HG02943 (cell line): ENCODE measurements at regions not wholly inside any gene's neighbourhood (a gene's known extent, or its start where the extent isn't known, plus 50 kb on each side); places are given as distances from the start of the nearest gene placed in this dataset.
A peak's percentile ranks its signal among the peaks of the same experiment; 100 is the strongest.

Experiments used
- ATAC-seq: cut with Tn5 transposase; IDR thresholded peaks from one replicate; pipeline ENCODE4 v1.9.1; 2021; ENCODE audit warnings: mild to moderate bottlenecking, low read depth, moderate library complexity; ENCODE audit not compliant: unreplicated experiment

DNA sequence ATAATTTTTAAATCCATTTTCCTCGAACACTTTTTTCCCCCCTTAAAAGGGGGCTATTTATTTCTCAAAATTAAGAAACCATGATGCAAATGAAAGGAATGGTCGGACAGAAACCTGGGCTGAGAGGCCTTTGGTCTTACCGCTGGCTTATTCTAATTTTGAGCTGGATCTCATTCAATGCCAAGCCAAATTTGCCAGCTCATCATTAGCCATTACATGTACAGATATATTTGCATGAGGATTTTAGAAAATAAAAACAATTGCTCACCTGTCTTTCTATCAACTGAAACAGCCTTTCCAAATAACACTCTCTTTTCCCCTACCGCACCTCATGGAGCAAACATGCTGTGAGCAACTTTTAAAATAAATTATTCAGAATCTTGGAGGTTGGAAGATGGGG lies 219.5 kb upstream of the DTNBP1 start:
- no peak for ATAC-seq

DNA sequence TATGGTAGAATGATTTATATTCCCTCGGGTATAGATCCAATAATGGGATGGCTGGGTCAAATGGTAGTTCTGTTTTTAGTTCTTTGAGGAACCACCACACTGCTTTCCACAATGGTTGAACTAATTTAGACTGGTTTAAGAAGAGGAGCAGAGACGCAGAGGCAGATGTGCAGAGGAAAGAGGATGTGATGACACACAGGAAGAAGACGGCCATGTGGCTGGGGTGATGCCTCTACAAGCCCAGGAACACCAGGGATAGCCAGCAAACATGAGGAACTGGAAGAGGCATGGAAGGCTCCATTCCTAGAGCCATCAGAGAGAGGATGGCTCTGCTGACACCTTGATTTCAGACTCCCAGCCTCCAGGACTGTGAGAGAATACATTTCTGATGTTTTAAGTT lies 218.3 kb upstream of the DTNBP1 start:
- no peak for ATAC-seq

DNA sequence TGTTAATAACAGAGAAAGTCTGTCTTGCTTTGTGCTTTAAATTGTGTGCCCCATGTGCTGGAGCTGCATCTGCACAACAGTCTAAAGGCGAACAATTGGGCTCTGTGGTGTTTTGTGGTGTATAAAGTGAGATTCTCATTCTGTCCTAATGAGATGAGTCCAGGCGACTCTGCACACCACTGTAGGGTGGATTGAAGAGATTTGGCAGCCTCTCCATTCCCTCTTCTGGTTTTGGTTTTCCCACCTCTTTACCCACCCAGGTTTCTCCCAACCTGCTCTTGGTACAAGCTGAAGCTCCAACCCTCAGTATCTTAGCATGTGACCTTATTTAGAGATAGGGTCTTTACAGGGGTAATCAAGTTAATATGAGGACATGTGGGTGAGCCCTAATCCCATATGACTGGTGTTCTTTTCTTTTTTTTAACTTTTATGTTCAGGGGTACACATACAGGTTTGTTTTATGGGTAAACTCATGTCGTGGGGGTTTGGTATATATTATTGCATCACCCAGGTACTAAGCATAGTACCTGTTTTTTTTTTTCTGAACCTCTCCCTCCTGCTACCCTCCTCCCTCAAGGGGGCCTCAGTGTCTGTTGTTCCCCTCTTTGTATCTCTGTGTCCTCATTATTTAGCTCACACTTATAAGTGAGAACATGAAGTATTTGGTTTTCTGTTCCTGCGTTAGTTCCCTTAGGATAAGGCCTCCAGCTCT lies 217.6 kb upstream of the DTNBP1 start:
- no peak for ATAC-seq

DNA sequence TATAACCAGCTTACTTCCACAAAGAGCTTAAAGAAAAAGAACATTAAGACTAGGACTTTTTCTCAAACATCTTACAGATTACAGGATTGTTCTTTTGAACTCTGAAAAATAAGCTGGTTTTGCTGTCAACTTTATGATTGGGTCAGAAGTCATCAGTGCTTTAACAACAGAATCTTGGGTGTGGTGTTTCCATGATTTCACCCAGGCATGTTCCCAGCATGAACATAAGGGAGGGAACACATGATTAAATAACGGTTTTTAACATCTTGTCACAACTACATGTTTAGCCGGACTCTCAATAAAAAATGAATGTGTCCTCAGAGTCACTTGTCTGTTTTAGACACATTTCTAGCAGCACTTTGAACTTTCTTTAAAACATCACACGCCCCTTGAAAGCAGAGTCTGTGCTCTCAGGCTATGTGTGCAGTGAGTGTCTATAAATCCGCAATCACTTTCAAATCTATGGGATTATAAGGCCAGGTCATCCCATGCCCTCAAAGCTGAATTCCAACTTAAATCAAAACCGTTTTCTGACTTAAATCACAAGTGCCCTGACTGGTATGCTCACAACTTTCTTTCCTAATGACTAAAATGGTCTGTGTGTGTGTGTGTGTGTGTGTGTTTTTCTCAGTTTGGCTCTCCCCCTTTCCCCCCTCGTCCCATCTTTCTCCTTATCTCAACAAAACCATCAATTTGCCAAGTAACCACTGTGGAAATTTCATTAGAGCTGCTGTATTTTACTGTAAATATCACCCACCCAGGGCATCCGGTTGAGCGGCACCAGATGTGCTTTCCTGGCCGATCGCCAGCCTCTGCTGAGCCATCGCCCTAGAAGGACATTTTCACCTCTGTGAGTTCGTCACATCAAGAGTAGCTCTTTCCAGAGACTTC lies 216.8 kb upstream of the DTNBP1 start:
- peak; percentile 62 for ATAC-seq

DNA sequence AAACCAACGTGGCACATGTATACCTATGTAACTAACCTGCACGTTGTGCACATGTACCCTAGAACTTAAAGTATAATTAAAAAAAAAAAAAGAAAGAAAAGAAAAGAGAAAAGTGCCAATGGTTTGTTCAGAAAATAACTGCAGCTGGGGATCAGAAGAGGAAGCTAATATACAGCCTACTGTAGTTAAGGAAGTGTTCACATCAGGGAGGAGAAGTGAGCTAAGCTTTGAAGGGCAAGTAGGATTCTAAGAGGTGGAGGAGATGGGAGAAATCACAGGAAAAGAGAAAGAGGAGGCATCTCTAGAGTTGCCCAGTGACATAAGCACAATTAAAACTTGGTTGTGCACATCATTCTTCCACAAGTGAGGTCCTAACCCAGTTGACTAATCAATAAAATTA lies 214.4 kb upstream of the DTNBP1 start:
- ATAC-seq: no peak

DNA sequence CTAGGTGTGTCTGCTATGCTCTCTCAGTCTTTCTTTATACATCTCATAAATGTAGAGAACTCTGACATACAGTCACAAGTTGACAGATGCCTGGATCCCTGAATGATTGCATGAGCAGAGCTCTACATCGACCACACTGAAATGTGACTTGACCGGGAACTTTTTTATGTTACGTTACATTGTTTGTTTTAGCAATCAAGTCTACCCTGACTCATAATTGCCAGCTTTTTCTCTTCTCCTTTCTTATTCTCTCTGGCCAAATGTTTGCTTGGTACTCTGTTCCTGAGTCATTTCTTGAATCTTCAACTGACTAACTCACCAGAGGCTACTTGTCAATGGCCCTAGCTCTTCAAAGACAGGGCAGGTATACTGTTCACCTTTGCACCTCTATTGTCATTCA lies 213.6 kb upstream of the DTNBP1 start:
- ATAC-seq: no peak

DNA sequence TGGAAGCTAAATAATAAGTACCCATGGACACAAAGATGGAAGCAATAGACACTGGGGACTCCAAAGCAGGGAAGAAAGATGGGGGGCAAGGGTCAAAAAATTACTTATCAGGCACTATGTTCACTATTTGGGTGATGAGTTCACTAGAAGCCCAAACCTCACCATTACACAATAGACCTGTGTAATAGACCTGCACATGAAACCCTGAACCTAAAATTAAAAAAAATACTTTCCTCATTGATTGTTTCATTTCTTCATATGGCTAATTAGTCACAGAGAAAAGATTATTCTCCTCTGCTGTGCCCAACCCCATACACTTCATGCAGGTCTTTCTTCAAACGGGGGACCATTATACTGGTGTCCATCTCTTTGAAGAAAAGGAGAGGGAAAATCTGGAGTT lies 213.0 kb upstream of the DTNBP1 start:
- no peak for ATAC-seq

DNA sequence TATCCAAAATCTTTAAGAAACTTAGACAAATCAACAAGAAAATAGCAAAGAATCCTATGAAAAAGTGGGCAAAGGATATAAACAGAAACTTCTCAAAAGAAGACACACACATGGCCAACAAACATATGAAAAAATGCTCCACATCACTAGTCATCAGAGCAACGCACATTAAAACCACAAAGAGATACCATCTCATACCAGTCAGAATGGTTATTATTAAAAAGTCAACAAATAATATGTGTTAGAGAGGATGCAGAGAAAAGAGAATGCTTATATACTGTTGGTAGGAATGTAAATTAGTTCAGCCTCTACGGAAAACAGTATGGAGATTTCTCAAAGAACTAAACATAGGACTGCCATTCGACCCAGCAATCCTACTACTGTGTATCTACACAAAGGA lies 212.0 kb upstream of the DTNBP1 start:
- no peak for ATAC-seq

DNA sequence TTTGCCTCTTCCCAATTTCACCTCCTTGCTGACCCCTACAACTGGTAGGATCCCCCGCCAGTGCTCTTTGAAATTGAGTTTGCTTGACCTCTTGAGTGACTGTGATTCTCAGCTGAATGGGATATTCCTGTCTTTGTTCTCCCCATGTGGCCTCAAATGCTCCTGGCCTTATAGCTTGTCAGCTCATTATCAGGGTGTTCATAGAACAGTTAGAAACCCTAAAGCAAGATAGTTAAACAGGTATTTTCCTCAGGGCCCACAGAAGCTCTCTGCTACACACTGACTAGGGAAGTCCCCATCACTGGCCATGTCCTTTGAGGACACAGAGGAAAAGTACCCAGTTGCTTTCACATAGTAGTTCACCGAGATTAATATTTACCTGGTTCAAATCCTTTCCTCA lies 211.5 kb upstream of the DTNBP1 start:
- no peak for ATAC-seq

DNA sequence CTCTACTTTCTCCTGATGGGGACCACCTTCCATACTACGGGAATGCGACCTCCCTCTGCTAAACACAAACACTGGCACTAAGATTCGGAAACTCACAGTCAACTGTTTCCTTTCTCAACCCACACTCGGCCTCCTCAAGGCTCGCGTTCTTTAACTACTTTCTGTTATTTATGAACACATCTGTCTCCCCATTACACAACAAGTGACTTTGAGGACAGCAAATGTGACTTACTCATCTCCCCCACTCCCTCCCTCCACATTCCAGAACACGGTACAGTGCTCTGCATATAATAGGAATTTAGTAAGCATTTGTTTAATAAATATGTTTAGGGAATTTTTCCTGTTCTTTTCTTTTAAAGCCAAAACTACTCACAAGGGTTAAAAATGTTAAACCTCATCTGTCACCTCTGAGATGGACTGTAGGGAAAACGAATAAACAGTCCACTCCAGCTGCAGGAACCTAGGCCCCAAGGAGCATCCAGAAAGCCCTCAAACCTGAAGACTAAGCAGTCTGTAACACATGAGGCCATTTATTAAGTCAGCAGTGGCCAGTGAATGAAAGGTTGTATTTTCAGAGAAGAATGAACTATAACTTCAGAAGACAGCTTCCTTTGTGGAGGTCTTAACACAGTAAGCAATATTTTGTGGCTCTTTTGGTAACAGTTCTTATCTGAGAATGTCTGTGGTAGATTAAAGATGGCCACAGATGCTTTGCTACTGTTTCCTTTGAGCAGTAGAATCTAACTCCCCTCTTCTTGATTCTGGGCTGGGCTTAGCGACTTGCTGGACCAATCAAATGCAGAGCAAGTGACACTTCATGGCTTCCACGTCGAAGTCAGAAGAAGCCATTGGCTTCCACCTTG lies 209.6 kb upstream of the DTNBP1 start:
- no peak for ATAC-seq

DNA sequence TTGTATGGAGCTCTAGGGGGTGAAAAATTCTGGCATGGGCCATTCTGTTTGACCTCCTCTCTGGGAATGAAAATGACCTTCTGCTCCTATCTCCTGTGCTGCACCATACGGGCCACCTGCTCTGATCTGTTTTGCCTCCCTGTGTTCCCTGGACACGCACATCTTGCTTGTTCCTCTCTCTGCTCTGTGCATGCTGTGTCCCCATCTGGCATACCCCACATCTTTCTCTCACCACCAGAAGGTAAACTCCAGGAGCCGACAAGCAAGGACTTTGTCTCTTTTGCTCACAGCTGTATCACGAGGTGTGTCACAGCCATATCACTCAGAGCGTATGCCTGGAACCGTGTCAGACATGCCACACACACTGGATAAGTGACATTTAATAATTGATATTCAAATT lies 208.4 kb upstream of the DTNBP1 start:
- no peak for ATAC-seq

DNA sequence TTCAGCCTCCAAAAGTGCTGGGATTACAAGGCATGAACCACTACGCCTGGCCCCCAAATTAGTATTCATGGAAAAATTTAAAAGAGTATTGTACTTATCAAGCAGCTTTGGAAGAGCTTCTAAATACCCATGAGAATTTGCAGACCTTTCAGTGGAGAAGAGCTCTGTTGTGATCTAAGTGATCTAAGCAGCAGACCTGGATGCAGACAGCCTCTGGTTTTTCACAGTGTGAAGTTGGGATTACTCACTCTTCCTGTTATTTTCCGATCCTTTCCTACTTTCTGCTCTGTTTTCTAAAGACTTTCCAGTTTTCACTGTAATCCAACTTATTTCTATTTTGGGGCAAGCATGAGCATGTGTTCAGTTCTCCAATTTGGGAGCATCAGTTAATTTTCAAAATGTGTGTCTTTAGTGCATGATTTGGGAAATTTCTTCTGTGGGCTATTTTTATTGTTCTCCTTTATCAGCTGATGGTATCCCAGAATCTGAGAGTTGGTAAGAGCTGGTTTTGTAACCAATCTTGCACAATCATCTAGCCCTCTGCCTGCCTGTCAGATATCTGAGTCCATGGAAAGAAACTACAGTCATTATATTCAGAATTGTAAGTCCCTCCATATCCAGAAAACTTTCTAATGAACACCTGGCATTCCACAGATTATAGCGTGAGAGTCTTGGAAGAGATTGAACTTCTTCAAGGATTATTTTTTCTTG lies 207.7 kb upstream of the DTNBP1 start:
- ATAC-seq: no peak

DNA sequence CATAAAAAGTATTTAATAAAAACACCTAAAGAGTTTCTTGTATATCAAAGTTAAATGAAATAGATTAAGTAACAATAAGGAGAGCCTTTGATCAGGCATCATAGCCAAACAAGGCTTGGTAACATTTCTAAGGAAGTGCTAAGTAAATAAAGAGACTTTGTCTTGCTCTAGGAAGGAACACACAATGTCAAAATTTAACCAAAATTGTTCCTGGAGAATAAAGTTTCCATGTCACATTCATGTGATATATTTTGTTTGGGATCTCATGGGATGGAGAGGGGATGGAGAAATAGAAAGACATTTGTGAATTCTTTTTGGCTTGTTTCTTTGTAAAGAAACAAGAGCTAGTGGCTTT lies 201.9 kb upstream of the DTNBP1 start:
- no peak for ATAC-seq

DNA sequence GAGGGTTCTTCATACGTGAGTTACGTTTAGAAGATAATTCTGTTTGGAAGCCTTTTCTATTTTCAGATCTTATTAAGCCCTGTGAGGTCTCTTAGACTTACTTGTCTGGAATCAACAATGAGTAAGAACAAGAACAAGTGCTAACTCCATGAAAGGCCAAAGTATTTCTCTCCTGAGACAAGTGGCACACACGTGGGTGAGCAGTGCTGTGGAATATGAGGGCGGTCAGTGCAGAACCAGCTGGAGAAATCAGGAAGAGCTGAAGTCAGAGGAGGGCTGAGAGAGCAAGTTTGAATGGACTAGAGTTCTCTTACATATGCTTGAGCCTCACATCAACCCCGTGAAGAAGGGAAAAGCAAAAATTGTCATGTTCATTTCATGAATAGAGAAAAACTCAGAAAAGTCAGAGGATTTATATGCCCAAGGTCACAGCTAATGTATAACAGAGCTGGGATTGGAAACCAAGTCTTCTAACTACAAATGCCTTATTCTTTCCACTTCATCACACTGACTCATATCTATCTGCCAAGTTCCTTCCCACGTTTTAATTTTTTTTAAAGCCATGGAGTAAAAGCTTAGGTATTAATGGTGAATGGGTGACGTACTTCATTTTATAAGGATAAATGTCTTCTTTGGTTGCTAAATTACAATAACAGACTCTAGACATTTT lies 201.3 kb upstream of the DTNBP1 start:
- no peak for ATAC-seq

DNA sequence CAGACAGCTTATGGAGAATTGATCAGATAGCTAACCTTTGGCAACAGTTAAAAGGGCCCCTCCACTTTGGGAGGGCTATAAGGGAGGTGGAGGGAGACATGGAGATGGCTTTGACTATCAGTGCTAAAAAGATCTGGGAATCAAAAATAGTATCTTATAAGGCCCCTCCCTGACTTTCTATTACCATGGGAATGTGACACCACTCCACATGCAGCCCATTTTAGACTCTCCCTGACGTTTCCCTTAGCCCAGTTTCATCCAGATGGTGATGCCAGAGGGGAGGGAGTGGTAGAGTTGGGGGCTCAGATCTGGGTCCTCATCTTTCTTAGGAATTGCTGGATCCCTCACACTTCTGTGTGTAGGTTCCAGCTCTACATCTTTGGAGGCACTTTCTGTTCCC lies 200.0 kb upstream of the DTNBP1 start:
- ATAC-seq: no peak

DNA sequence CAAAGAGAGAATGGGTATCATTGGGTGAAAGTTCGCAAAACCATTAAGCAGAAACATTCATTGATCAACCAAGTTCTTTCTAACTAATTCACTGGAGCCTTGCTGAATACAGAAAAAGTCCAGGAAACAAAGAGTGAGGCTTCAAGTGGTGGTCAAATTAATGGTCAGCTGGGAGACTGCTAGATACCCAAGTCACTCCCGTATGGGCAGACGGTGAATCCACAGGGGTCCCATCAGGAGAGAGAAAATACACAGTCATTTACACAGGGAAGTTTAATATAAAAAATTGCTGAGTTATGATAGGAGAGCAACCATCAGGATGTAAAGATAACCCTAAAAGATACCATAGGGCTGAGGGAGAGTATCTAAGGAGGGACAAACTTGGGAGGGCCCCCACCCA lies 198.7 kb upstream of the DTNBP1 start:
- no peak for ATAC-seq

DNA sequence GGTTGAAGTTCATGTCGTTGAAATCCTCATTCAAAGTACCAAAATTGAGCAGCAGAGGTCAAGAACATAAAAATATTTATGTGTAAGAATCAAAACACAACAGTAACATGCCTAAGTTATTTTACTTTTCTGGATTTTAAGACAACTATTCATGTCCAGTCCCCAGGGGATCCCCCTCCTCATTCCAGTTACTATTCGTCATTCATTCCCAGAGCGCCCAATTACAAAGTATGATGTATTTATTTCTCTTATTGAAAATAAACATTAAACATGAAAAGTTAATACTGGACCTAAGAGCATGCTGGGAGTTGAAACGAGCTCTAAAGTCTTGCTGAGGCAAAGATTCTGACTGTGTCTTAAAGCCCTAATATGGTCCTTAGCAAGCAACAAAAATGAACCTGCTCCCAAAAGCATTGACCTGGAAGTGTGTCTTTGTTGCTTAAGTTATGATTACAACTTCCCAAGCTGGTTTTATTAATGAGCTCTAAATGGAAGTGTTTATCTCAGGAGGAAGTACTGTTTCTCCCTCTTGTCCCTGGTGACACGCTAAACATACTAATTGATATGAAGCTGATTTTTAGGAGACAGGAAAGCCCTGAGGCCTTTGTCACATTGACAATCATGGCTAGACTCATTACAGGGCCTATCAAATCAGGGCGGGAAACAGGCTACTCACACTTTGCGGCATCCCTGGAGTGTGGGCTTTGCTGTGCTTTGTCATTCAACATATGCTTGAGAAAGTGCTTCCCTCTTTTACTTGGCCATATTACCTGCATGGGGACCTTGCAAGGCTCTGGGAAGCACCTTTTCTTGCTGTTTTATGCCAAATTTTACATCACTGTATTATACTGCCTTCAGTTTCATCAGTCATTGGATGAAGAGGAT lies 192.2 kb upstream of the DTNBP1 start:
- no peak for ATAC-seq

DNA sequence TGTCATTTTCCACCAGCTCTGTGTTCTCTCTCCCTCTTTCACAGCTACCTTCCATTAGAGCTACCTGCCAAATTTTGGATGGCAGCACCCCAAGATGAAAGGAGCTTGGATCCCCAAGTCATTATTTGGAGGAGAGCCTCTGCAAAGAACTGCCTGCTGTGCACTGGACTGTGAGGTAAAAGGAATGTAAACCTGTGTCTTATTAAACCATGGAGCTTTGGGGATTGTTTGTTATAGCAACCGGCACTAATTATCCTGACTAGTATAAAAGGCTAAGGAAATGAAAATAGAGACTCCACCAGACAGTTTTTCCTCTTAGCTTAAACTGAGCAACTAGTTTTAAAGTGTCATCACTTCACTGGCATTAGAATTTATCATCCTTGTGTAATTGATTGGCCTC lies 191.6 kb upstream of the DTNBP1 start:
- ATAC-seq: no peak

DNA sequence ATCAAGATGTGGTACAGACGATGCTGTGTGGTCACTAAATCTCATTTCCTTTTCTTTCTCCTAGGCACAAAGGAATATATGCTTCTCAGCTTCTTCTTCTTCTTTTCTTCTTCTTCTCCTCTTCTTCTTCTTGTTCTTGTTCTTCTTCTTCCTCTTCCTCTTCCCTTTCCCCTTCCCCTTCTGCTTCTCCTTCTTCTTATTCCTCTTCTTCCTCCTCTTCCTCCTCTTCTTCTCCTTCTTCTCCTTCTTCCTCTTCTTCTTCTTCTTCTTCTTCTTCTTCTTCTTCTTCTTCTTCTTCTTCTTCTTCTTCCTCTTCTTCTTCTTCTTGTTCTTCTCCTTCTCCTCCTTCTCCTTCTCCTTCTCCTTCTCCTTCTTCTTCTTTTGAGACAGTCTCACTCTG lies 190.4 kb upstream of the DTNBP1 start:
- ATAC-seq: no peak
